ENCODE measurements at regions not wholly inside any gene's neighbourhood (a gene's known extent, or its start where the extent isn't known, plus 50 kb on each side); places are given as distances from the start of the nearest gene placed in this dataset.
A peak's percentile ranks its signal among the peaks of the same experiment; 100 is the strongest.
"Not testable (repeated sequence)": the region's sequence is repeated elsewhere in the genome, so short reads cannot be mapped to it uniquely, and the experiment has no call there.

GRCh38 chr7:116408166-116408565 is 91.4 kb upstream of the CAV2 start:
- Histone ChIP-seq H3K9ac (ENCODE audit: extremely low read depth, insufficient read length, low read length) (no peak overlapping the region), H3K23me2 (ENCODE audit: insufficient read length, low read depth, low read length, poor library complexity, severe bottlenecking) (no peaks in the 10 kb centered on the region), H2BK15ac (ENCODE audit: low read depth, low read length) (no peak overlapping the region), H3K27me3 (ENCODE audit: insufficient read depth, low read length) (no peaks in the 10 kb centered on the region), H2BK5ac (ENCODE audit: insufficient read length, low read length) (no peak overlapping the region), H2BK20ac (ENCODE audit: low read depth, low read length, poor library complexity, severe bottlenecking) (peak overlapping the region; percentile 75), H2AFZ (ENCODE audit: low read length) (peak overlapping the region; percentile 22), H4K91ac (ENCODE audit: insufficient read length, low read depth, low read length) (no peak overlapping the region), H3K79me1 (ENCODE audit: insufficient read depth, low read depth, low read length, poor library complexity, severe bottlenecking) (no peaks in the 10 kb centered on the region), H2AK5ac (ENCODE audit: insufficient read length, low read length) (no peak overlapping the region), H3K14ac (ENCODE audit: insufficient read depth, low read length) (no peak overlapping the region), H3K18ac (ENCODE audit: insufficient read length, low read depth, low read length) (no peak overlapping the region), H3K4me2 (ENCODE audit: insufficient read depth, insufficient read length, low read length) (no peak overlapping the region), H3K56ac (ENCODE audit: insufficient read length, low read depth, low read length) (no peak overlapping the region), H4K20me1 (ENCODE audit: control insufficient read depth, insufficient read depth, insufficient read length) (no peaks in the 10 kb centered on the region), H3K4me1 (ENCODE audit: insufficient read depth, low read length) (no peaks in the 10 kb centered on the region; the same call in 1 of the 2 replicates), H3K23ac (ENCODE audit: insufficient read length, low read depth, low read length) (no peak overlapping the region), H2BK120ac (ENCODE audit: low read depth, low read length, poor library complexity, severe bottlenecking) (no peak overlapping the region), H3T11ph (ENCODE audit: low read length) (no peak overlapping the region), H3K4ac (ENCODE audit: low read depth, low read length) (no peak overlapping the region), H3K9me3 (ENCODE audit: control insufficient read depth, low read depth, low read length) (no peaks in the 10 kb centered on the region), H3K27ac (ENCODE audit: insufficient read length, low read depth, low read length) (no peak overlapping the region), H2BK12ac (ENCODE audit: insufficient read length, low read depth, low read length) (no peak overlapping the region), H4K8ac (replicated peaks; ENCODE audit: insufficient read length, low read depth, low read length) (no peak overlapping the region), H4K5ac (ENCODE audit: insufficient read length, low read depth, low read length) (no peak overlapping the region), H3K79me2 (ENCODE audit: insufficient read depth, low read length) (no peaks in the 10 kb centered on the region)
- Mint-ChIP-seq H3K9me3 (peaks cover 3 to 8% of the 10 kb centered on the region in 2 experiments; a peak in 4 of 5 replicates), H3K27ac (no peak overlapping the region), H3K36me3 (ENCODE audit: insufficient read depth in 1 of 3, low read depth in 3 of 3) (peaks cover 0 to 12% (median 2%) of the 10 kb centered on the region in 3 experiments; a peak in 4 of 7 replicates), H3K4me3 (no peak overlapping the region), H3K4me1 (peaks cover 7 to 11% of the 10 kb centered on the region in 2 experiments), H3K27me3 (ENCODE audit: low read depth) (no peaks in the 10 kb centered on the region)
- WGBS (ENCODE audit: extremely low coverage, insufficient read length, low lambda C conversion rate): no CpG with 5 or more reads among the region's 2 CpGs
- no peak for DNase-seq
- no peak for TF ChIP-seq CTCF (conservative IDR thresholded peaks at IDR 0.05)

- DNase-seq: peak; percentile 28
Observed at GRCh38 chr7:116408831-116409453, 90.6 kb upstream of the CAV2 start.

More at GRCh38 chr7:116408831-116409453, 90.6 kb upstream of the CAV2 start:
- H3K18ac ChIP-seq (ENCODE audit: insufficient read length, low read depth, low read length): peak overlapping the region; percentile 57
- peaks cover 7 to 11% of the 10 kb centered on the region in 2 experiments for H3K4me1 Mint-ChIP-seq
- H3T11ph ChIP-seq (ENCODE audit: low read length); H3K9ac ChIP-seq (ENCODE audit: extremely low read depth, insufficient read length, low read length); H4K8ac ChIP-seq (replicated peaks; ENCODE audit: insufficient read length, low read depth, low read length); H3K9me3 ChIP-seq (ENCODE audit: control insufficient read depth, low read depth, low read length); H3K79me1 ChIP-seq (ENCODE audit: insufficient read depth, low read depth, low read length, poor library complexity, severe bottlenecking); H2BK12ac ChIP-seq (ENCODE audit: insufficient read length, low read depth, low read length); H3K4me3 Mint-ChIP-seq; H3K79me2 ChIP-seq (ENCODE audit: insufficient read depth, low read length); H2BK120ac ChIP-seq (ENCODE audit: low read depth, low read length, poor library complexity, severe bottlenecking); H3K14ac ChIP-seq (ENCODE audit: insufficient read depth, low read length); H3K27me3 Mint-ChIP-seq (ENCODE audit: low read depth); H2AFZ ChIP-seq (ENCODE audit: low read length); H2BK15ac ChIP-seq (ENCODE audit: low read depth, low read length); H3K9me3 Mint-ChIP-seq; H2AK5ac ChIP-seq (ENCODE audit: insufficient read length, low read length); H3K27ac ChIP-seq (ENCODE audit: insufficient read length, low read depth, low read length); H3K4me1 ChIP-seq (ENCODE audit: insufficient read depth, low read length); H2BK5ac ChIP-seq (ENCODE audit: insufficient read length, low read length); H3K4ac ChIP-seq (ENCODE audit: low read depth, low read length); H3K4me2 ChIP-seq (ENCODE audit: insufficient read depth, insufficient read length, low read length); H3K56ac ChIP-seq (ENCODE audit: insufficient read length, low read depth, low read length); H4K91ac ChIP-seq (ENCODE audit: insufficient read length, low read depth, low read length); H3K27me3 ChIP-seq (ENCODE audit: insufficient read depth, low read length); H3K23ac ChIP-seq (ENCODE audit: insufficient read length, low read depth, low read length); H4K20me1 ChIP-seq (ENCODE audit: control insufficient read depth, insufficient read depth, insufficient read length); H4K5ac ChIP-seq (ENCODE audit: insufficient read length, low read depth, low read length); H3K23me2 ChIP-seq (ENCODE audit: insufficient read length, low read depth, low read length, poor library complexity, severe bottlenecking): not testable (repeated sequence)
- peak overlapping the region; percentile 75 for H2BK20ac ChIP-seq (ENCODE audit: low read depth, low read length, poor library complexity, severe bottlenecking)
- H3K36me3 Mint-ChIP-seq (ENCODE audit: insufficient read depth in 1 of 3, low read depth in 3 of 3): peaks cover 0 to 12% (median 2%) of the 10 kb centered on the region in 3 experiments; a peak in 4 of 7 replicates
- H3K27ac Mint-ChIP-seq: peak overlapping the region in 2 of 3 experiments; percentile 70 to 94; a peak in 3 of 7 replicates
- no CpG with 5 or more reads among the region's 28 CpGs for WGBS (ENCODE audit: extremely low coverage, insufficient read length, low lambda C conversion rate)

Measured in H9 (cell line).